GM18909 (cell line): ENCODE measurements at regions not wholly inside any gene's neighbourhood (a gene's known extent, or its start where the extent isn't known, plus 50 kb on each side); places are given as distances from the start of the nearest gene placed in this dataset.

Source experiments
- ATAC-seq: cut with Tn5 transposase; IDR thresholded peaks from one replicate; pipeline ENCODE4 v1.9.1; 2021; ENCODE audit warnings: mild to moderate bottlenecking; ENCODE audit not compliant: unreplicated experiment, poor library complexity

GRCh38 chr13:105030851-105031250 lies 1504.6 kb downstream of the EFNB2 start:
- ATAC-seq: no peak

GRCh38 chr13:105019073-105019472 lies 1516.4 kb downstream of the EFNB2 start:
- ATAC-seq: no peak

DNA sequence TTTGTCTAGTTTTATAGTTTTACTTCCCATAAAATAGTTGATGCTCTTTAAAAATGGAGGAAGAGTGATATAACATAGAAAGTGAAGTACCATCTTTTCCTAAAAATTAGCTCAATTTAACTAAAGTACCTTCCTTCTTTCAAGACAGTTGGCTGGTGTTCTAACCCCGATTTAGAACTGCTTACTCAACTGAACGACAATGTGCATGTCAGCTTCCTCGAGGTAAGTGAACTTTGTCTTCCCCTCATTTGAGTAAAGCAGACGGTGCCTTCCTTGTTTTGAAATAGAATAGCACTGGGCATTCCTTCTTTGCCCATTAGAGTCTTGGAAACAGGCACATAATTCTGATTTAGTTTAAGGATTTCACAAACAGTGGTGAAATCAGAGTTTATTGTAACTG lies 1519.2 kb downstream of the EFNB2 start:
- no peak for ATAC-seq

- ATAC-seq: no peak
These were observed 1526.9 kb downstream of the EFNB2 start for GRCh38 chr13:105008604-105009003.

DNA sequence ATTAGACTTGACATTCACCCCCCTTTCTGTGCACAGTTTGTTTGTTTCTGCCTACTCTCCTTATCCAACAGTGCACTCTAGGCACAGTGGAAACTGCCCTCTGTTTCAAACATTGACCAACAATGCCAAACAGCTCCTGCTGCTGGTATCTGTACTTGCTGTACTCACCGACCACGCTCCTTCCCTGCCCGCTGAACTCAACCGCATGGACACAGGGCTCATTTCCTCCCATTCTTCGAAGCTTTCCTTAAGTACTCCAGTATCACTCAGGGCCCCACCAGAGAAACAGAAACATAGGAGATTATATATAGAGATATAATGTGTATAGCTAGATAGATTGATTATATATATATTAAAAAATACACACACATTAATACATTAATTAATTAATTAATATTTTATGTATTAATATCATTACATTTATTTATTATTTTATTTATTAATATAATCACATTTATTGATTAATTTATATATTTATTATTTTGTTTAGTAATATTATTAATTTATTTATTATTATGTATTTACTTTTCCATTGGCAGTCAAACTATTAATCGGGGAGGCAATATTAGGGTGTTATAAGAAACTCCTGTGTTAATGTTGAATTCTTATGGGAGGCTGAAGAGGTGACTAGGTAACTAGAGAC lies 1528.2 kb downstream of the EFNB2 start:
- ATAC-seq: no peak

GRCh38 chr13:104996022-104996421 lies 1539.4 kb downstream of the EFNB2 start:
- ATAC-seq: no peak

DNA sequence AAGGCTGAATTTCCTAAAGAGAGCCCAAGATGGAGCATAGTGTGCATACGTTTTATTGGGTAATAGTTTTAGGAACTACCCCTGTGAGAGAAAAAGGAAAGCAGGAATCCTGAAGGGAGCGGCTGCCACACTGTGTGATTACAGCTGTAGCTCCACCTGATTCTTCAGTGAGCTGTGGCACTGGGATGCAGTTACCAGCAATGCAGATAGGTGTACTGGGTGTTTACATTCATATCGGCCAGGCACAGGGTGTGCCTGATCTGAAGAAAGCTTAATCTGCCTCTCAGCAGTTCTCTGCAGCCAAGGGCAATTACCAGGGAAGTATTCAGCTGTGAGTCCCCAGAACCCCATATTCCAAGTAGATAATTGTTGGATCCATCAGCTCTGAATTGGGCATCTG lies 1541.8 kb downstream of the EFNB2 start:
- no peak for ATAC-seq

DNA sequence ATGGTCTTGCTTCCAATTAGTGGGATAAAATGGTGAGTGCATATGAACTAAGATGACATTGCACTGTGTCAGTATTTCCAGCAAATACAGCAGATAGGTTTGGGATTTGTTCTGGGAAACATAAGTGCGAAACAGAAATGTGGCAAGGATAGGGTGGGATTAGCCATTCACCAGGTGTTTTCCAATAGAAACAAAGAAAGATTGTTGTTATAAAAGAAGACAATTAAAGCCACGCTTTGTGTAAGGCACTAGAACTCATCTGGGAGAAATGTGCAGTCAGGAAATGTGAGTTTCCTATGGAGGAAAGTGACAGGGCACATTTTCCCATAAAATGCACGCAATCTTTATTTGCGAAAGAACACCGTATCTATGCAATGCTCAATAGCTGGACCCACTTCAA lies 1547.8 kb downstream of the EFNB2 start:
- ATAC-seq: no peak

DNA sequence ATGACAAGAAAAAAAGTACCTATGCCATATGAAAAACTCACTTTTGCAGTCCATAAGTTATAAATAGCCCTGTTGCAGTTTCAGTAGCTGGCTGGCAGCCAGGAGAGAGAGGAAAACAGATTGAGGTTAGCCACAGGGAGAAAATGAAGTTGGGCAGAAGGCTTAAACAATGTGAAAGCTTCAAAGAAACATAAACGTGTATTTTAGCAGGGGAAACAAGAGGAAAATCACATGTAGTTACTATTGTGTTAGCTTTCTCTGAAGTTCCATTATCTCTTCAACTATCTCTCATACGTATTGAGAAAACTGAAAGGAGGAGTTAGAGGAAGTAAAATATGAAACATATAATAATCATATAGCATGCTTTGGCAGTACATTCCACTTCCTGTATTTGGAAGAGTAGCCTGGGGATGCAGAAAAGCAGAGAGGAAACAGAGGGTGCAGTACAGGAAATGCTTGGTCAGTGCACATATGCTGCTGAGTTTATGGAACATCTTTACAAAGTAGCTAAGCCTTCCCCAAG lies 1551.1 kb downstream of the EFNB2 start:
- peak; percentile 84 for ATAC-seq

DNA sequence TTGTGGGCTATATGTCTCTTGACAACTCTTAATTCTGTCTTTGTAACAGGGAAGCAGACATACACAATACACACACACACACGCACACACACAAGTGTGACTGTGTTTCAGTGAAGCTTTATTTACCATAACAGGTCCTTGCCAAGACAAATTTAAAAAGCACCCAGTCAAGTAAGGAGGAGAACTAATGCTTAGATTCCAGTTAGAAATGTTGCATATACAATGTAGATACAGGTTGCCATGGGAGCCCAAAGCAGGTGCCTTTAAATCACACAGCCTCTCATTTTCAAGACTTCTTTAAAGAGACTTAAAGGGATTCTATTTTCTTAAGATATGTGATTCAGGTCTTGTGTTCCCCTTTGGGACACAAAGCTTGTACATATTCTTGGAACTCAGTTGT lies 1551.9 kb downstream of the EFNB2 start:
- ATAC-seq: no peak

GRCh38 chr13:104980586-104980985 lies 1554.9 kb downstream of the EFNB2 start:
- ATAC-seq: no peak

- ATAC-seq: no peak
These were observed 1556.0 kb downstream of the EFNB2 start for GRCh38 chr13:104979281-104980030.

DNA sequence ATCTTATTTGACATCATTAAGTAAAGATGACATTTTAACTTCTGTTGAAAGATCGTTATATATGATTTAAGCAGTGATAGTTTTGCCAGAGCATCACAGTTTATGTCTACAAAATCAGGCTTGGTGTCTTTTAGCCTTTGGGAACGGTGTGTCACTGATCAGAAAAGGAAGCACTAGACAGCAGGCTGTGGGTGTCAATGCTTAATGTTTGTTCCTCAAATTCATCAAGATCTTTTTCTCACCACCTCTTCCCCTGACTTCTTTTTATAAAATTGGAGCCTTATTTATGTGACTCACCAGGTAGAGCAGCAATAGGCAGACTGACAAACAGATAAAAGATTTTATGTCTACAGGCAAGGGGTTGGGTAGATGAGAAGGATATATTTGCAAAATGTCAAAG lies 1558.5 kb downstream of the EFNB2 start:
- no peak for ATAC-seq

GRCh38 chr13:104975272-104975671 lies 1560.2 kb downstream of the EFNB2 start:
- peak; percentile 73 for ATAC-seq

DNA sequence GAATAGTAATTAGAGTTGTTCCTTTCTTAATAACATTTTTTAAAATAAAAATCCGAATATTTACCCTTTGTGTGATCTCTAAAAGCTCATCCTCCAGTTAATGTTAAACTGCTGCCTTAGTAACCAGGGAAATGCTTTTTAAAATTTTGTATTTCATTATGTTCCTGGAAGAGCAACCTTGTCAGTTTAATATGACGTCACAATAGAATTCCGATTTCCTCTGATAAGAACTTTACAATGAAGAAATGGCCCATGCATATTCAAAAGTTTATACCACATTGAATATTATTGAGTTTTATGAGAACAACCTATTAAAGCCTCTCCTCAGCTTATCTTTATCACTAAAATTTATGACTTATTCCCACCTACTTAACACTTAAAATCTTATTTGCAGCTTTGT lies 1566.6 kb downstream of the EFNB2 start:
- ATAC-seq: no peak

- no peak for ATAC-seq
These were observed 1567.4 kb downstream of the EFNB2 start for GRCh38 chr13:104967836-104968630.

DNA sequence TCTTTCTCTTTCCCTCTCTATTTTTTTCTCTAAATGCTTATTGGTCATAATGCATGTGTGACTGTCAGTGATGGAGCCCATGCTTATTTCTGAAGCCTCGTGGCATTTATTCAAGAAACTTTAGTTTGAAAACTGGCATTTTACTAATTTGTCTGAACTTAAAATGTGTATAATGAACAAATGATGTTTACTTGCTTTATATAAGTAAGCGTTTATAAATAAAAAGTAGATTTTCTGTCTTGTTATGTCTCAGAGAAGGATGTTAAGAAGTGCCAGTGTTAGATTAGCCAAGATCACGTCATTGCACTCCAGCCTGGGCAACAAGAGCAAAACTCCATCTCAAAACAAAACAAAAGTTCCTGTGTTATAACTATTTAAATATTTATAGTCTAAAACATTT lies 1568.1 kb downstream of the EFNB2 start:
- ATAC-seq: no peak

- no peak for ATAC-seq
These were observed 1573.1 kb downstream of the EFNB2 start for GRCh38 chr13:104962411-104962810.

- ATAC-seq: no peak
These were observed 1574.2 kb downstream of the EFNB2 start for GRCh38 chr13:104961246-104961645.

DNA sequence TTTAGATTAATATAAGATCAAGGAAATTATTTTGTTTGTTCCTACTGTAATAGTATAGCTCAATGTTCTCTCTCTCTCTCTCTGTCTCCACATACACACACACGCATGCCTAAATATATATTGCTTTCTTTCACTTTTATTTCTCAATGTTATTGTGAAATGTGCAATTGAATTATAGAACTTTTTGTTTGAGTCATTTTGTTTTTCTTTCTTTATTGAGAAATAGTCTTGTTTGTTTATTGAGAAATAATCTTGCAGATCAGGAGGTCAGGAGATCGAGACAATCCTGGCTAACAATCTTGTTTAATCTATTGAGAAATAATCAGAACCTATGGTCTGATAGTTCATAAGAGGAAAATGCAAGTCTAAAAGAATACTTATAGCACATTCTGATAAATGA lies 1581.3 kb downstream of the EFNB2 start:
- ATAC-seq: no peak

- ATAC-seq: no peak
These were observed 1581.9 kb downstream of the EFNB2 start for GRCh38 chr13:104953588-104953987.
